K562 (cell line): ENCODE measurements at regions not wholly inside any gene's neighbourhood (a gene's known extent, or its start where the extent isn't known, plus 50 kb on each side); places are given as distances from the start of the nearest gene placed in this dataset.

Source experiments
- ATAC-seq: fragments of 200-7000 bp; cut with Tn5 transposase; 3 replicates; pipeline ENCODE4 v1.9.1; 2020; ENCODE audit warnings: moderate library complexity
- BruUV-seq: library from RNA; stranded (reverse); fragments of 400-500 nt; replicated peaks from 2 replicates; lab custom pipeline; 2021; lab: Mats Ljungman, UMichigan
- CTCF ChIA-PET: fragments of 300-600 bp; formaldehyde crosslinking; extraction: SDS; loops from one replicate; lab custom pipeline; 2021; ENCODE audit warnings: low intra/inter-chr PET ratio; lab: Yijun Ruan, JAX
- POLR2A ChIA-PET: fragments of 300-600, 350-650 bp; sonication (Branson Sonifier 250); formaldehyde crosslinking; extraction: SDS; loops from one replicate; lab custom pipeline; 2021; ENCODE audit warnings: antibody characterized with exemption, inconsistent platforms; lab: Yijun Ruan, JAX
- DNase-seq, 4 experiments: peaks; one replicate each; pipeline versions ENCODE4 v3.0.0 to v3.0.0-alpha.2; 2011 to 2018; ENCODE audit warnings: low spot score in 3 of 4, mixed read lengths in 3 of 4; ENCODE audit errors: extremely low read depth in 1 of 4
- FAIRE-seq: peaks from 2 replicates; lab custom pipeline; 2011; peaks lifted over from hg19 to GRCh38; lab: Jason Lieb, UNC
- H2AFZ ChIP-seq: 2 replicates; pipeline ENCODE4 v1.6.0; 2011; ENCODE audit warnings: low read depth, low read length, control low read depth, inconsistent platforms
- H3K27ac ChIP-seq: fragments of 200-600 bp; 3 replicates; pipeline ENCODE4 v1.8.0; 2011; ENCODE audit warnings: low read depth, mild to moderate bottlenecking, control low read depth, inconsistent platforms, low read length, moderate library complexity, mixed read lengths; ENCODE audit errors: extremely low read depth
- H3K27me3 ChIP-seq, 2 experiments: fragments of 300-600 bp in 1 of 2; 2 replicates in 1 of 2; 3 replicates in 1 of 2; pipeline versions ENCODE4 v1.6.0 to v1.8.0; 2011; ENCODE audit warnings: inconsistent platforms in 2 of 2, low read length in 2 of 2, mild to moderate bottlenecking in 1 of 2, mixed read lengths in 1 of 2, moderate library complexity in 1 of 2; ENCODE audit not compliant: control insufficient read depth in 2 of 2, insufficient read depth in 2 of 2
- H3K36me3 ChIP-seq: fragments of 300-600 bp; 3 replicates; pipeline ENCODE4 v1.8.0; 2011; ENCODE audit warnings: mild to moderate bottlenecking, low read length, inconsistent platforms; ENCODE audit not compliant: control insufficient read depth, insufficient read depth
- H3K4me1 ChIP-seq, 2 experiments: fragments of 200-600 bp in 1 of 2; replicated peaks in 1 of 2; 2 replicates in 1 of 2; 3 replicates in 1 of 2; pipeline versions ENCODE4 v1.5.1 to v1.8.0; 2011; ENCODE audit warnings: inconsistent platforms in 2 of 2, low read length in 2 of 2, mild to moderate bottlenecking in 1 of 2, mixed read lengths in 1 of 2, moderate library complexity in 1 of 2; ENCODE audit not compliant: control insufficient read depth in 2 of 2, insufficient read depth in 2 of 2
- H3K4me2 ChIP-seq: 2 replicates; pipeline ENCODE4 v1.6.1; 2011; ENCODE audit warnings: low read length, control low read depth, inconsistent platforms, mixed read lengths; ENCODE audit not compliant: insufficient read depth
- H3K4me3 ChIP-seq: fragments of 200-600 bp; sonication (generic), shearing (Covaris generic); 2 replicates; pipeline ENCODE4 v1.5.1; 2016; ENCODE audit warnings: control low read depth, inconsistent platforms
- H3K79me2 ChIP-seq: fragments of 200-600 bp; 3 replicates; pipeline ENCODE4 v1.8.0; 2011; ENCODE audit warnings: low read length, inconsistent platforms; ENCODE audit not compliant: control insufficient read depth, insufficient read depth
- H3K9ac ChIP-seq, 2 experiments: 2 replicates each; pipeline versions ENCODE4 v1.6.0 to v1.6.1; 2011; ENCODE audit warnings: low read depth in 2 of 2, low read length in 2 of 2, control low read depth in 1 of 2, inconsistent platforms in 1 of 2, mild to moderate bottlenecking in 1 of 2, mixed read lengths in 1 of 2; ENCODE audit not compliant: insufficient read depth in 1 of 2
- H3K9me1 ChIP-seq: one replicate; pipeline ENCODE4 v1.6.0; 2011; ENCODE audit warnings: inconsistent platforms, mild to moderate bottlenecking, low read length, moderate library complexity; ENCODE audit not compliant: control insufficient read depth, insufficient read depth
- H3K9me3 ChIP-seq: replicated peaks from 2 replicates; pipeline ENCODE4 v1.5.1; 2011; ENCODE audit warnings: low read depth, low read length, inconsistent platforms; ENCODE audit not compliant: control insufficient read depth, insufficient read depth
- H4K20me1 ChIP-seq: replicated peaks from 2 replicates; pipeline ENCODE4 v1.6.1; 2011; ENCODE audit warnings: low read length, inconsistent platforms, mixed read lengths; ENCODE audit not compliant: control insufficient read depth, insufficient read depth
- ASH1L ChIP-seq: fragments of 450-650 bp; IDR thresholded peaks from 2 replicates; pipeline ENCODE4 v1.6.1; 2018; ENCODE audit warnings: borderline replicate concordance, mild to moderate bottlenecking, low read depth; ENCODE audit not compliant: partially characterized antibody
- BRCA1 ChIP-seq, 2 experiments: fragments of 450-650 bp in 1 of 2; sonication (generic) in 1 of 2; formaldehyde crosslinking in 1 of 2; IDR thresholded peaks; 2 replicates each; pipeline versions ENCODE4 v1.5.0 to v1.6.1; 2017 to 2020; ENCODE audit warnings: mild to moderate bottlenecking in 1 of 2, missing genetic modification reagents in 1 of 2
- ESRRB ChIP-seq: fragments of 250-450 bp; sonication (Bioruptor Pico); IDR thresholded peaks from 2 replicates; pipeline ENCODE4 v1.5.0; 2020; ENCODE audit warnings: mild to moderate bottlenecking, moderate library complexity, borderline replicate concordance
- GTF2F1 ChIP-seq: IDR thresholded peaks from 2 replicates; pipeline ENCODE4 v1.6.1; 2011; ENCODE audit warnings: low read depth, low read length, improper control_type of control experiment
- MTA1 ChIP-seq: fragments of 450-650 bp; IDR thresholded peaks from 2 replicates; pipeline ENCODE4 v1.6.1; 2017; ENCODE audit warnings: borderline replicate concordance
- MXI1 ChIP-seq: IDR thresholded peaks from 2 replicates; pipeline ENCODE4 v1.6.1; 2011; ENCODE audit warnings: low read depth, mild to moderate bottlenecking, improper control_type of control experiment, low read length
- NFE2L1 ChIP-seq: fragments of 450-650 bp; IDR thresholded peaks from 2 replicates; pipeline ENCODE4 v1.6.1; 2016; ENCODE audit warnings: missing genetic modification characterization, low read depth, mild to moderate bottlenecking, missing compliant biosample characterization, moderate library complexity, borderline replicate concordance
- NR2C1 ChIP-seq, 2 experiments: fragments of 450-650 bp; IDR thresholded peaks; 2 replicates each; pipeline ENCODE4 v1.6.1; 2017; ENCODE audit warnings: mild to moderate bottlenecking in 2 of 2, antibody characterized with exemption in 1 of 2, inconsistent platforms in 1 of 2, missing compliant biosample characterization in 1 of 2, missing genetic modification characterization in 1 of 2
- RFX1 ChIP-seq: fragments of 450-650 bp; IDR thresholded peaks from 2 replicates; pipeline ENCODE4 v1.6.1; 2016; ENCODE audit warnings: mild to moderate bottlenecking, moderate library complexity
- SMARCE1 ChIP-seq: fragments of 450-650 bp; IDR thresholded peaks from 2 replicates; pipeline ENCODE4 v1.7.1; 2016; ENCODE audit warnings: mild to moderate bottlenecking
- SNRNP70 ChIP-seq: fragments of 200-400 bp; formaldehyde crosslinking; optimal IDR thresholded peaks from 2 replicates; pipeline ENCODE3; 2017; ENCODE audit warnings: low read depth, low read length
- TCF7L2 ChIP-seq: fragments of 150-350 bp; IDR thresholded peaks from 2 replicates; pipeline ENCODE4 v1.6.1; 2016; ENCODE audit warnings: low read depth, mild to moderate bottlenecking, low read length, moderate library complexity
- YY1 ChIP-seq, 3 experiments: IDR thresholded peaks; 2 replicates each; pipeline ENCODE4 v1.6.1; 2011; ENCODE audit warnings: low read length in 2 of 3, mild to moderate bottlenecking in 2 of 3, moderate library complexity in 2 of 3, borderline replicate concordance in 1 of 3, control low read depth in 1 of 3, low read depth in 1 of 3; ENCODE audit not compliant: insufficient read depth in 3 of 3, insufficient replicate concordance in 2 of 3, control insufficient read depth in 1 of 3, insufficient read length in 1 of 3; ENCODE audit errors: extremely low read depth in 1 of 3
- ZBTB17 ChIP-seq: fragments of 450-650 bp; formaldehyde crosslinking; IDR thresholded peaks from 2 replicates; pipeline ENCODE4 v1.4.0; 2020; ENCODE audit warnings: mild to moderate bottlenecking
- ZNF174 ChIP-seq: fragments of 250-450 bp; sonication (Bioruptor Pico); IDR thresholded peaks from 2 replicates; pipeline ENCODE4 v1.4.0; 2020; ENCODE audit warnings: mild to moderate bottlenecking
- ZNF668 ChIP-seq: fragments of 250-450 bp; sonication (Bioruptor Pico); IDR thresholded peaks from 2 replicates; pipeline ENCODE4 v1.8.0; 2022; ENCODE audit warnings: mild to moderate bottlenecking, inconsistent platforms
- ZNF785 ChIP-seq: fragments of 250-450 bp; sonication (Bioruptor Pico); IDR thresholded peaks from 2 replicates; pipeline ENCODE4 v1.4.0; 2020; ENCODE audit warnings: mild to moderate bottlenecking
- in situ Hi-C: fragments of 300-500 bp; cut with MboI; formaldehyde crosslinking; loops from 4 replicates; pipeline ENCODE4 v1.15.0; 2018; ENCODE audit warnings: inconsistent platforms, mixed read lengths
- intact Hi-C: fragments of 100-400 bp; cut with micrococcal nuclease; formaldehyde crosslinking; loops from 2 replicates; pipeline ENCODE4 v1.14.2; 2022
- TF ChIP-seq, protein P1 (sequence below): IDR thresholded peaks from 3 replicates; pipeline ENCODE4 v1.6.1; 2011; ENCODE audit warnings: borderline replicate concordance, mild to moderate bottlenecking, moderate library complexity; ENCODE audit not compliant: insufficient read length; ENCODE audit errors: extremely low read depth

DNA sequence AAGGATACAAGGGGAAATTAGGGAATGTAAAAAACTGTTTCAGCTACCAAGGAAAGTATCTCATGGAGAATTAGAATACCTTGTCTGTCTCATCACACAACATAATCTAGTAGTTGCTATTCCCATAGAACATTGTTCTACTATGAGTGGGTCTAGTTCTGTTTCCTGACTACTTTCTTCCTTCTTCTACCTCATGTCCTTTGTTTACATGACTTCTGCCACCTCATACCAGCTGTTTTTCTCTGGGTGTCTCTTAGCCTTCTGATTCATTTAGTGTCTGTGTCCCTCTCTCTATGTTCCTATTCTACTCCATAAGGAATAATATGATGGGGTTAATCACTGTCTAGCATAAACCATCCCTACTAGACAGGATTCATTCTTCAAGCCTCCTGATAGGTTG is 887.3 kb downstream of the DIAPH3 start (continued):
- no peak for TF ChIP-seq ASH1L
- TF ChIP-seq MXI1, result no peak
- TF ChIP-seq GTF2F1, result no peak
- no peak for TF ChIP-seq SMARCE1

DNA sequence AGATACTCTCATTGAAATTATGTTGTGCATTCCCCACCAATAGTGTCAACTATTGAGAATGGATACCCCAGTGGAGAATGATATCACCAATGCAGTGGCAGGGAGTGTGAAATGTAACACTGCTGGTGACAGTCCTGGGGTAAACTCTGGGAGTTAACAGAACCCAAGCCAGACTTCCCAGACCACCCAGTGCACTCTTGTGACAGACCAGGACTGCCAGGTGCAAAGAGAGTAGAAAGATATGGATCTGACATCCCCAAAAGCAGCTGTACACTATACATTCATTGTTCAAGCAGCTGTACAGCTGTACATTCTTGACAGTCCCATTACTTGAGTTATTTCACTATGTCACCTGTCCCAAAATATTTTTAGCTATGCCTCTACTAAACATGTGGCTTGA is 886.6 kb downstream of the DIAPH3 start:
- Histone ChIP-seq H3K9me1 (no peaks in the 10 kb centered on the region), H3K4me1 (no peaks in the 10 kb centered on the region), H3K36me3 (no peaks in the 10 kb centered on the region)
- intact Hi-C loops (no loop called here), in situ Hi-C loops (no loop called here)
- ATAC-seq, result no peak
- no TSS peak for BruUV-seq
- TF ChIP-seq, protein P1, sequence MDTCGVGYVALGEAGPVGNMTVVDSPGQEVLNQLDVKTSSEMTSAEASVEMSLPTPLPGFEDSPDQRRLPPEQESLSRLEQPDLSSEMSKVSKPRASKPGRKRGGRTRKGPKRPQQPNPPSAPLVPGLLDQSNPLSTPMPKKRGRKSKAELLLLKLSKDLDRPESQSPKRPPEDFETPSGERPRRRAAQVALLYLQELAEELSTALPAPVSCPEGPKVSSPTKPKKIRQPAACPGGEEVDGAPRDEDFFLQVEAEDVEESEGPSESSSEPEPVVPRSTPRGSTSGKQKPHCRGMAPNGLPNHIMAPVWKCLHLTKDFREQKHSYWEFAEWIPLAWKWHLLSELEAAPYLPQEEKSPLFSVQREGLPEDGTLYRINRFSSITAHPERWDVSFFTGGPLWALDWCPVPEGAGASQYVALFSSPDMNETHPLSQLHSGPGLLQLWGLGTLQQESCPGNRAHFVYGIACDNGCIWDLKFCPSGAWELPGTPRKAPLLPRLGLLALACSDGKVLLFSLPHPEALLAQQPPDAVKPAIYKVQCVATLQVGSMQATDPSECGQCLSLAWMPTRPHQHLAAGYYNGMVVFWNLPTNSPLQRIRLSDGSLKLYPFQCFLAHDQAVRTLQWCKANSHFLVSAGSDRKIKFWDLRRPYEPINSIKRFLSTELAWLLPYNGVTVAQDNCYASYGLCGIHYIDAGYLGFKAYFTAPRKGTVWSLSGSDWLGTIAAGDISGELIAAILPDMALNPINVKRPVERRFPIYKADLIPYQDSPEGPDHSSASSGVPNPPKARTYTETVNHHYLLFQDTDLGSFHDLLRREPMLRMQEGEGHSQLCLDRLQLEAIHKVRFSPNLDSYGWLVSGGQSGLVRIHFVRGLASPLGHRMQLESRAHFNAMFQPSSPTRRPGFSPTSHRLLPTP, result no peak
- TF ChIP-seq MTA1, result no peak
- no peak for TF ChIP-seq RFX1
- no peak for TF ChIP-seq ZNF668 (CRISPR knock-in tag)
- TF ChIP-seq ZNF174 (CRISPR knock-in tag), result no peak
- no peak for TF ChIP-seq TCF7L2
- TF ChIP-seq SNRNP70, result no peak
- TF ChIP-seq BRCA1 (IDR thresholded peaks at IDR 0.05), result no peak
- TF ChIP-seq BRCA1 (CRISPR knock-in tag; IDR thresholded peaks at IDR 0.05), result no peak
- no peak for TF ChIP-seq ZNF785 (CRISPR knock-in tag)
- no peak for TF ChIP-seq NFE2L1 (tag)
- no peak for TF ChIP-seq ZBTB17 (CRISPR knock-in tag)
- no peak for TF ChIP-seq YY1 (IDR thresholded peaks at IDR 0.05; ENCODE audit: borderline replicate concordance in 1 of 3, control insufficient read depth in 1 of 3, extremely low read depth in 1 of 3, insufficient read depth in 3 of 3, insufficient read length in 1 of 3, insufficient replicate concordance in 2 of 3, low read depth in 1 of 3, low read length in 2 of 3)
- no peak for TF ChIP-seq NR2C1 (IDR thresholded peaks at IDR 0.05)
- no peak for TF ChIP-seq NR2C1 (tag; IDR thresholded peaks at IDR 0.05)
- no peak for TF ChIP-seq ESRRB (CRISPR knock-in tag)
- TF ChIP-seq, all 486 proteins: peak for 0
- DNase-seq (no peak), FAIRE-seq (no peak)
- H3K27me3 ChIP-seq, result no peaks in the 10 kb centered on the region
- no peak overlapping the region for H3K27ac ChIP-seq
- no peaks in the 10 kb centered on the region for H3K79me2 ChIP-seq
- H4K20me1 ChIP-seq, result no peaks in the 10 kb centered on the region
- no peak overlapping the region for H3K4me2 ChIP-seq
- H2AFZ ChIP-seq, result no peak overlapping the region
- no peak overlapping the region for H3K9ac ChIP-seq
- CTCF ChIA-PET, result no interaction called here
- H3K9me3 ChIP-seq, result no peaks in the 10 kb centered on the region
- POLR2A ChIA-PET, result no interaction called here
- no peak overlapping the region for H3K4me3 ChIP-seq
